GM19023 (cell line): ENCODE measurements at regions not wholly inside any gene's neighbourhood (a gene's known extent, or its start where the extent isn't known, plus 50 kb on each side); places are given as distances from the start of the nearest gene placed in this dataset.
"Not testable (repeated sequence)": the region's sequence is repeated elsewhere in the genome, so short reads cannot be mapped to it uniquely, and the experiment has no call there.

Experiments used
- ATAC-seq: cut with Tn5 transposase; IDR thresholded peaks from one replicate; pipeline ENCODE4 v1.9.1; 2021; ENCODE audit warnings: mild to moderate bottlenecking, moderate library complexity; ENCODE audit not compliant: unreplicated experiment

DNA sequence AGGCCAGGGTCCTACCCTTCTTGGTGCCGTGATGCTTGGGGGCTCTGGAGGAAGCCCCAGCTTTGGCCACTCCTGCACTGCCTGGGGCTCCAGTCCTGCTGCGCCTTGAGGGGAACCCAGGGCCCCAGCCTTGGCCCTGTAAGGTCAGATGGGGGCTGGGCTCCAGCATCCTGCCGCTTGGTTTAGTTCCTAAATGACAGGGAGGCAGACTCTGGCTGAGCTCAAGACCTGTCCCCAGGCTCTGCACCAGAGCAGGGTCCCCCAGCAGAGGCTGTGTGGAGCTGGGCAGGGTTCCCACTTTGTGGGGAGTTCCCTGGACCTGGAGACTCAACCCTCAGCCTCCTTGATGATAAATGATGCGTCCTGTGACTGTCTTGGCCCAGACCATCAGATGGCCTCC, 395.4 kb downstream of the TMEM121 start:
- not testable (repeated sequence) for ATAC-seq

DNA sequence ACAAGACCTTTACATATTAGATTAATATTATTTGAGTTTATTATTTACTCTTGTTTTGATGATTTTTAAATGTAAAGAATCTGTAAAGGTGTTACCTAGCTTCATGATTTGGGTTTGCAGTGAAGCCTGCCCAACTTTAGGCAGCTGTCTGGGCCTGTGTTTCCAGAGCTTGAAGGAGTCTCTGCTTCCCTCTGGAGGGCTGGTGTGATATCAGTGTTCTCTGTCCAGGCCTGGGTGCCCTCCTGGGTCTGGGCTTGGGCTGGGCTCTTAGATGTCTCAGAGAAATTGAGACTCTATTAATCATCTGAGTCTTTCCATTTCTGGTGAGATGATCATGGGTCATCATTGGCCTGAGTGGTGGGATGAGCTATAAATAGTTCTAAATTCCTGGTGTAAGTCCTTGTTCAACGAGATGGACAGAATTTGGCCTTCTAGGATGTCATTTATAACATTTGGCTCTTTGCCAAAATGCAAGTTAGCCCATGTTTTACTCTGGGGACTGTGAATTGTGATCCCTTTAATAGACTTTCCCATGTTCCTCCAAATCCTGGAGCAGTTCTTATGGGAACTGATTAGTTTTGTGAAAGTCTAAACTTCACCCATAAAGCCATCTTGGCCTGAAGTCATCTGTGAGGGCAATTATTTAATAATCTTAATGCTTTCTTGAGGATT, 397.3 kb downstream of the TMEM121 start:
- not testable (repeated sequence) for ATAC-seq

DNA sequence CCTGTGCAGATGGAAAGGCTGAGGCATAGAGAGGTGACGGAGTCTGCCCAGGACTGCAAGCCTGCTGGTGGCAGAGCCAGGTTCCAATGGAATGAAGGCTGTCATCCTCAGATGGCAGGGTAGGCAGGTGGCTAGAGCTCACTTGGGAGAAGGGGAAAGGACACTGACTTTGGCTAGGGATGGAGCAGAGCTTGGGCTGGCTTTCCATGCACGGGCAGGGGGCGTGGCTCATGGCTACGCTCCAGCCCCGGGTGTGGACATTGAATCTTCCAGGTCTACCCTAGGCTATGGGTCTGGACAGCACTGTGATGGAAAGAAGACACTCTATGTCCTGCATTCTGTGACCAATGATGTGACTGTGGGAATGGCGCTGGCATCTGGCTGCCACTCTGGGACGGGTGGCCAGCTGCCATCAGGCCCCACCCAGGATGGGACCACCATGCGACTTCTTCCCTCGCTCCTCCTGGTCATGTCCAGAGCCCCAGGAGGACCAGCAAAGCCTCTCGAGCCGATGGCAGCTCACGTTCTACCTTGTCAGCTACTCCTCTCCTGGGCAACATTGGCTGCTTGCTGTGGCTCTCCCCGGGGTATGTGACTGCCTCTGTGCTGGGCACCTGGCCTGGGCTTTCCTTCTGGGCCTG, 398.7 kb downstream of the TMEM121 start:
- ATAC-seq = no peak

DNA sequence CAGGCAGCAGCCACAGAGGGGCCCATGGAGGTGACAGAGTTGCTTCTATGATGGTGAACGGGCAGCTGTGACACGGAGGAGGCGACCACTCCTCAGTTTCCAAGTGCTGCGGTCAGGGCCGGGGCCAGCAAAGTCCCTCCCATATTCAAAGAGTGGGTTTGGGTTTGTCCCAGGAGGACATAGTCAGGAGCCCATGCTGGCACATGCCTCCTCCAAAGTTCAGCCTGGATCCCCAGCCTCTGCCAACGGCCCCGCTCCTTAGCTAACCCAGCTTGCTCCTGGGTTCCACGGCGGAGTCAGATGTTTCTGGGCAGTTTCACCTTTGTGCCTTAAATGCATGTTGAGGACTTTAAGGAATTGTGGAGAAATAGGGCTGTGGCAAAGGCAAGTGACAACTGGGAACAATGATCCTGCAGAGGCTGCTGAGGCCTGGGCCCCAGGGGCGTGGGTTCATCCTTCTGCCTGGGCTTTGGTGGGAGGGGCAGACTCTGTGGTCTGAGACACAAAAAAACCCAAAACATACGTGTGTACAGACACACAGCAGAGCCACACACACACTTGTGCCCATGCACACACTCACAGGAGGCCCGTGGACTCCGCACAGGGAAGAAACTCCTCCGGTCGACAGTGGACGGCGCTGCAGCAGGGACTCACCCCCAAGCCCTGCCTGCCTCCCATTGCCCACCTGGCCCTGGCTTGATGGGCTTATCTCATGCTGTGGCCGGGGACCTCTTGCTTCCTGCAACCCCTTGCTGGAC, 399.4 kb downstream of the TMEM121 start:
- ATAC-seq = no peak

DNA sequence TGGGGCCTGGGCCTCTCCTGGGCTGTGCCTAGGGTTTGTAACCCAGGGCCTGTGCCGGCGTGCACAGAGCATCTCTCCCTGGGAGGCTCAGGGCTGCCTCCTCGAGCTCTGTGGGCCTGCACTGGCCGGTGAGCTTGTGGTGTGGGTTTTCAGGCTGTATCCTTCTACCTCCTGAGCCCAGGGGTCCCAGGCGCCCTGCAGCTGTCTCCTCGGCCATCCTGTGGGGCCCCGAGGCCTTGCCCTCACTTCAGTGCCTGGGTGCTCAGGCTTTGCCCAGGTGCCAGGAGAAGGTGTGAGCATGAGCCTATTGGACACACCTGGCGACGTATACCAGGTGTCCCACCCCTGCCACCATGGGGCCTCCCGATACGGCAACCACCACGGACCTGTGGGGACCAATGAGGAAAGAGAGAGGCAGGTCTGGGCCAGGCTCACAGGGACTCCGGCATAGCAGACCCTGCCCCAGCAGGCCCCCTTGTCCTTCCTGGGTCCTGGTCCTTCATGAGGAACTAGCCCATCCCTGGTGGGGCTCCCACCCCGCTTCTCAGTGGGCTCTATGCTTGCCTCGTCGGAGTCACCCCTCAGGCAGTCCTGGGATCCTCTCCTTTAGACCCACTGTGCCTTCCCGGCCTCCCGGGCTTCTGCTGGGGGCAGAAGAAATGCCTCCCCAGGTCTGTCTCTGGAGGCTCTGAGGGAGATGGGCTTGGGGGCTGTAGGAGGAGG, 400.2 kb downstream of the TMEM121 start:
- no peak for ATAC-seq

DNA sequence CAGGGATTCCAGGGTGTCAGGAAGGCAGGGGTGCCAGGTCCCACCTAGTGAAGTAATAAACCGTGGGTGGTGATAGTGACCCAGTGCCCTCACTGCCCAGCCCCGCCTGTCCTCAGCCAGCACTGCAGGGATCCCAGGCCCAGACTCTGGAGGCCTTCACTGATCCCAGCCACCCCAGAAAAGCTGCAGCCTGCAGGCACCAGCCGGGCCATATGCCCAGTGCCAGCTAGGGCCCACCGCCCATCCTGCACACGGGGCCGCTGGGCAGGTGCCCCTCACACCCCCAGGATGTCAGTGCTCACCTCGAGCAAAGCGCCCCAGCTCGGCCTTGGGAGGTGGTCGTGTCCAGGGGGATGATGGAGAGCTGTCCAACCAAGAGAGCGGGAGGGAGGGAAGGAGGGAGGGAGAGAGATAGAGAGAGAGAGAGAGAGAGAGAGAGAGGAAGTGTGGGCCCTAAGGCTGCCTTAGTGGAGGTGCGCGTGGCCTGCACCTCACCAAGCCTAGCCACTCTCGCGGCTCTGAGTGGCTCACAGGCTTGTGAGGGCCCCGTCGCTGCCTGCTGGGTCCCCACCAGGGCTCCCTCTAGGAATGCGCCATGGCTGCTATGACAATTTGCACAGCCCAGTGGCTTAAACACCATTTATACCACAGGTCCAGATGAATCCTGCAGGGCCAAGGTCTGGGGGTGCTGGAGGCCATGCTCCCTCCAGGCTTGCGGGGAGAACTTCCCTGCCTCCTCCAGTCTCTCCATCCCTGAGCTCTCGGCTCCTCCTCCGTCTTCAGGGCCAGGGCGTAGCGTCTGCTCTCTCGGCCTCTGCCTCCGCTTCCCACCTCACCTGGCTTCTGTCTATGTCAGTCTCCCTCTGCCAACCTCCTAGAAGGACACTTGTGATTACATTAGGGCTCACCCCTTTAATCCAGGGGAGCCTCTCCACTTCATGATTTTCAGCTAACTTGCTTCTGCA, 401.0 kb downstream of the TMEM121 start:
- no peak for ATAC-seq

DNA sequence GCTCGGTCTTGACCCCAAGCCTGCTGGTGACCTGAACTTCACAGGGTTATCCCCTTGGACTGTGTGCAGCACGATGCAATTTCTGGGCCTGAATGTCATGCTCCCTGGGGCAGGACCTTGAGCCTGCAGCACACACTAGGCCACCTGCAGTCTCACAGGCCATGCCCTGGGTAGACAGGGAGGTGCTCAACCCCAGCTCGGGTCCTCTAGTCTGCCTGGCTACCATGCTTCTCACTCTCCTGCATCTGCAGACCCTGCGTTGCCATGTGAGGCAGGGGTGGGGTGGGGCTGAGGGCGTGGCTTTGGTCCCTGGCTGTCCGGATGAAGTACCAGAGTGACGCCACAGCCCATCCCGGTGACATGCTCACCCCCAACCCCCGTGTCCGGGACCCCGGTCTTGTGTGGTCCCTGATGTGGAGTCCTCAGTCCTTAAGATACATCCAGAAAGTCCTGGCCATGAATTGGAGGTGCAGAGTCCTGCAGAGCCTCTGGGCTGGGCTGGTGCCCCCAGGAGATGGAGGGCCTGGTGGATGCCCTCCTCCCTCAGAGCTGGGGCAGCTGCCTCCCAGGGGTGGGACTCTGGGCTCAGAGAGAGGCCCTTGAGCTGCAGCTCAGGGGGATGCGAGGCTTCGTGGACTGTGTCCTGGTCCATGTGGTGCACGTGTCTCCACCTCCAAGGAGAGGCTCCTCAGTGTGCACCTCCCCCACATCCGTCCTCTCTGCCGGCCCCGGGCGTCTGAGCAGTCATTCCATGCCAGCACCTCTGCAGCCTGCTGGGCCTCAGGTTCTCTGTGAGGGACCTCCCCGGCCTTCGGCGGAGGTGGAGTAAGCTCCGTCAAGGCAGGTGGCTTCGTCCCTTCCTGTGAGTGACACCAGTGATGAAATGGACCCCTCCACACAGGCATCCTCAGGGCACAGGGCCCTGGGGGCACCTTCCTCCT, 402.1 kb downstream of the TMEM121 start:
- not testable (repeated sequence) for ATAC-seq

DNA sequence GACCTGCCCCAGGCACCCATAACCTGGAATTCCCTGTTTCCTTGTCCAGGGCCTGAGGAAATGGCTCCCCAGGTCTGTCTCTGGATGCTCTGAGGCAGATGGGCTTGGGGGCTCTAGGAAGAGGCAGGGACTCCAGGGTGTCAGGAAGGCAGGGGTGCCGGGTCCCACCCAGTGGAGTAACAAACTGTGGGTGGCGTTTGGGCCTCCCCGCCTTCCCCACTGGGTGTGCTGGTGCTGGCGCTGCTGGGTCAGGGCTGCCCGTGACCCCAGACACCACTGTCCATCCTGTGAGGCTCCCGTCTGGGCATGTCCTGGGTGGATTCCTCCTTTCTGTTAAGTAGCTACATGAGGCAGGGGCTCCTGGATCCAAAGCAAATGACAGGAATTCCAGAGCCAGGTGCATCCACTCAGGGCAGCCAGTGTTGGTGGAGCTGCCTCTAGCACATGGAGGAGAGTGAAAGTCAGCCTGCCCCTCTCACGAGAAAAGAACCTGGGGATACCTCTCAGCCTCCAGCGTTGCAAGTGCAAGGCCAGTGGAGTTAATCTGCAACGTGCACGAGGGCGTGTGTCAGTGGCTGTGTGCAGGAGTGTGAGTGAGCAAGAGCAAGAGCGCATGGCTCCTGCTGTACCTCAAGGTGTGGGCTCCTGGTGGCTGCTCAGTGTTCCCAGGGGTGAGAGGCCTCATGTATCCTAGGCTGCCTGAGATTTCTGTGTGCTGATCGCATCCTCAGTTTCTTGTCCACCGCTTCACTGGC, 403.1 kb downstream of the TMEM121 start:
- no peak for ATAC-seq

DNA sequence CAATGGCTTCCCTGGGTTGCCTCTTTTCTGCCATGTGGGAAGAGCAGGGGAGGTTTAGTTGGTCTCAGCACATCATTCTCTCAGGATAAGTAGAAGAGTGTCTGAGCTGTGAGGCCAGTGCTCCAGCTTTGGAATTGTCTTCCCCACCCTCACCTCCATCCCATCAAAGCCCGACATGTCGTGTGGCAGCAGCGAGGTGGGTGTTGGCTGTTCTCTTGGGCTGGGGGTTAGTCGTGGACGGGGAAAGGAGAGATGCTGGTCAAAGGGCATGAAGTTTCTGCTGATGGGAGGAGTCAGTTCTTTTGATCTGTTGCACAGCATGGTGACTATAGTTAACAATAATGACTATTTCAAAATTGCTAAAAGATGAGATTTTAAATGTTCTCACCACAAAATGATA, 404.2 kb downstream of the TMEM121 start:
- ATAC-seq = no peak

DNA sequence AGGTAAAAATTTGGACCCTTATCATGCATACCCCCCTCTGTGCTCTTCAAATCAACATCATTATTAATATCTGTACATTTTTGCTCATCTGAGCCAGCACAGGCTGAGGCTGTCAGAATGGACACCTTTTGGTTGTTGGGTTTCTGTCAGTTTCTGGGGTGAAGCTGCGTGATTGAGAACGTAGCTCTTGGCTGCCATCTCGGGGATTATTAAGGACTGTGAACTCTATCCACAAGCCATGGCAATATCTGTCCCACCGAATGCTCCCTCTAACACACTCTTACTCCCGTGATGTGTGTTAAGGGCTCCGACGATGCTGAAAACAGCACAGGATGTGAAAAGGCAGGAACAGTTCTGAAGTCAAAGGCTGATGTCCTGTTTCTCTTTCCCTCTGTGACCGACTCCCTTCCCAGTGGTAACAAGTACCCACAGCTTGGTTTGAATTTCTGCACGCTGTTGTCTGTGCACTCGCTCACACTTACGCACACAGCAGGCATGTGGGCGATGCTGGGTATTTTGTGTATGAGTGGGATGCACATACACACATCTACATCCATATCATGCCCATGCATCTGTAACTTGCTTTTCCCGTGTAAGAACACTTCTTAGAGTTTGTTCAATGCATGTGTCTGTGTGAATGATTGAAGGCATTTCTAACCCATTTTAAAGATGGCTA, 405.6 kb downstream of the TMEM121 start:
- no peak for ATAC-seq

DNA sequence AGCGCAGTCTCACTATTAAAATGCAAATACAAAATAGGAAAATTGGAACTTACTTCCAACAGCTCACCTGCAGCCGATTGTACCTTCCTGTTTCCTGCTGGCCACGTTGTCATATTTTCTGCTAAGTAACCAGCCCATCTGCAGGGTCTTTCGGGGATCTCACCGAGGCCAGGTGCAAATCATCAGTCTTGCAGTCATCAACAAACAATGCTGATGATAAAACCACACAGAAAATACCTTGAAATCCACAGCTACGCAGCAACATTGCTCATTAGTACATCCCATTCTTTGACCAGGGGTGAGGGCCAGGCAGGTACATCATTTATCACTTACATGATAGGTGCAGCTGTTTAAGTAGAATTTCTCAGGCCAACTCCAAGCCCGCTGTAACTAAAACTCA, 406.9 kb downstream of the TMEM121 start:
- ATAC-seq = no peak

DNA sequence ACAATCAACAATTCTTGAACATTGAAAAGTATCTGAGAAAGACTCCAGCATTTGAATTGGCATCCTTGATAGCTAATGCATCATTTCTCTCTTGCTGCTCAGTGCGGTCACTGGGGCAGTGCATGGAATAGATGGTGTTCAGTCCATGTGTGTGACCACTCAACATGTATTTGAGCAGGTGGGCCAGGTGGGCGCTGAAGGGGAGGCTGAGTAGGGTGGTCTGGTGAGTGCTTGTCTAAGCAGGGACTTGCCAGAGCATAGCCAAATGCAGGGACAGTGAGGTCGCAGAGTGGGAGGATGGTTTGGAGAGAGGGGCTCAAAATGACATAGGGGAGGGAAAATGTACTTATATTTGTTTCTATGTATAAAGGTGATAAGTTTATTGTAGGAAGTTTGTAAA, 409.0 kb downstream of the TMEM121 start:
- no peak for ATAC-seq

DNA sequence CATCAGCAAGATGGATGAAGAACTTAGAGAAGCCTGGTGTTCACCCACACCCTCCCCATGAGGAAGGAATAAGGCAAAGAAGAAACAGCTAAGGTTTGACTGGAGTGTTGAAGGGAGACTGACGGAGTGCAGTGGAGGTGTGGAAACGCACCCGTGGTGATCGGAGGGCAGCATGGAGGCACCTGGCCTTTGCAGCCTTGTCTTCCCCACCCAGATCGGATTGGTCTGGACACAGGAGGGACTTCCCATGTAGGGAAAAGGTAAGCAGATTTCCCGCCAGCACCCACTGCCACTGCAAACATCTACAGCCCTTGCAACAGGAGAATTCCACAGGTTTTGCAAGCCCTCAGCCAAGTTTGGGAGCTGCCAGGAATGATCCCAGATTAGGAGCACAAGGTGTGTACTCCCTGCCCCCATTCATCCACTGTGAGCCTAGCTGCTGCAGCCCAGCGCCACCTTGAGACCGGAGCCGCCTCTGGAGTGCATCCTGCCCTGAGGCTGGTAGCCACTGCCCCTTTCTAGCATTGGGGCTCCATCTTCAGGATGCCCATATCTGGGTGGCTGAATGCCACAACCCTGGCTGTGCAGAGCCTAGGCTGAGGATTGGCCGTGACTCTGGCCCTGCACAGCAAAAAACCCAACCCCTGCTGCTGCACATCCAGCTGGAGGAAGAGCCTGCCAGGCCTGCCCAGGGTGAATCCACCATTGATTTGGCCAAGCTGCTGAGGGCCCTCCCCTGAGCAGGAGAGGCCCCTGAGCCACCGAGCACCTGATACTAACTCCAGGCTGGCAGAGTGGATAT, 411.1 kb downstream of the TMEM121 start:
- ATAC-seq = no peak

DNA sequence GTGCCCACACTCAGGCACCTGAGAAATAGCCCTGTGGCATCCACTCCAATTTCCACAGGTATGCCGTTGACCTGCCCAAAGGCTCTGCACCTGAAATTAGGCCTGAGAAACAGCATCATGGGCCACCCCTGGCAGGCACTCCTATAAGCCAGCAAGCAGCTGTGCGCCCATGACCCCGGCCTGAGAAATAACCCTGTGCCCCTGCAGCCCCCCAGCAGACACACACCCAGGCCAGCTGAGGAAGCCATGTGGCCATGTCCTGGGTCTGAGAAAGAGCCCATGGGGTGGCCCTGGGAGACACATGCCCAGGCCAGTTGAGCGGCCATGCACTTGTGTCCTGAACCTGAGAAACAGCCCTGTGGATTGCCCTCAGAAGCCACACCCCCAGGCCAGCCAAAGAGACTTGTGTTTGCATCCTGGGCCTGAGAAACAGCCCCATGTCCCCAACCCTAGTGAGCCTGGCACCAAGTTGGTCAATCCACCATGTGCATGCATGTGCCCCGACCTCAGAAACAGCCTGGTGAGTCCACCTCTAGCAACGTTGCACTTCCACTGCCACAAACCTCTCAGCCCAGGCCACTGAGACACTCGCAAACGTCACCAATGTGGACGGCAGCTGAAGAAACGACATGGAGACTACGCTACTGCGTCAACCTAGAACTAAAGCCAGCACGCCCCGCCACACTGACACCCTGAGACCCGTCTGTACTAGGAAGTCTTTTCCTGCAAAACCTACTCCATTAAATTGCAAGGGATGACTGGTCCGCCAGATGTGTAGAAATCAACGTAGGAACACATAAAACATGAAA, 411.9 kb downstream of the TMEM121 start:
- no peak for ATAC-seq

DNA sequence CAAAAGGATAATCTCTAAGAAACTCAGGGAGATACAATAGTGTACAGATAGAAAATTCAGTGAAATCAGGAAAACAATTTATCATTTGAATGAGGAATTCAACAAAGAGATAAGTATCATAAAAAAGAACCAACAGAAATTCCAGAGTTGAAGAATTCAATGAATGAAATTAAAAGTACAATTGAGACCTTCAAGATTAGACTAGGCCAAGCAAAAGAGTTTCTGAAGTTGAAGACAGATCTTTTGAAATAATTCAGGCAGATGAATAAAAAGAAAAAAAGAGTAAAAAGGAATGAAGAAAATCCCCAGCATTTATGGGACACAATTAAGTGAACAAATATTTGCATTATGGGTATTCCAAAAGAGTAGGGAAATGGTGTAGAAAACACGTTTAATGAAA, 412.6 kb downstream of the TMEM121 start:
- no peak for ATAC-seq

DNA sequence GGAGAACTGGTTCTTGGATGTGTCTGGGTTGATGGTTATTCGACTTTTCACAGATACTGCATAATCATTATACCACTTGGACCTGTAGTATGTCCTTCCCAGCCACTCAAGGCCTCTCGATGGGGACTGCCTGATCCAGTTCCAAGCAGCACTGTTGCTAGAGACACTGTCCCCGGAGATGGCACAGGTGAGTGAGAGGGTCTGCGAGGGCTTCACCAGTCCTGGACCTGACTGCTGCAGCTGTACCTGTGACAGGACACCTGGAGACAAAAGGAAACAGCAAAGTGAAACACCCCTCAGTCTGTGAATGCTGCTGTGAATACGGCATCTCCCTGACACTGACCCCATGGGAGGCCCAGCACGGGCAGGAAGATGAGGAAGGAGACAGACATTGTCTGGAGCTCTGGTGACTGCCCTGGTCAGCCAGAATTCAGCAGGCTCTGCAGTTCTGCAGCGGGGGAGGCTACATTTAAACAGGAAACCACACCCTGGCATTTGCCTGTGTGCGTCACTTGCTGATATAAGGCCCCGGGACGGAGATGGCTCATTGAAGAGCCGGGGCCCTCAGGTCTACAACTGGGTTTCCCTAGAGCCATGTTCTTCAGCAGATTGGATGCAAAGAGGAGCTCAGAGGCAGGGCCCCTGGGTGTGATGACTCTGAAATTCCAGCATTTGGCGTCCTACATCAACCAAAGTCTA, 413.6 kb downstream of the TMEM121 start:
- no peak for ATAC-seq
